ENCODE measurements at regions not wholly inside any gene's neighbourhood (a gene's known extent, or its start where the extent isn't known, plus 50 kb on each side); places are given as distances from the start of the nearest gene placed in this dataset.

GRCh38 chr1:235025422-235025984 lies 103.1 kb downstream of the TOMM20 start:
- peak; percentile 35 for DNase-seq

GRCh38 chr1:235024711-235025421 lies 103.8 kb downstream of the TOMM20 start:
- DNase-seq = peak; percentile 22

GRCh38 chr1:235023711-235024439 lies 104.8 kb downstream of the TOMM20 start:
- no peak for DNase-seq

GRCh38 chr1:235022981-235023710 lies 105.5 kb downstream of the TOMM20 start:
- peak; percentile 21 for DNase-seq

GRCh38 chr1:235022341-235022980 lies 106.2 kb downstream of the TOMM20 start:
- peak; percentile 13 for DNase-seq

- peak; percentile 17 for DNase-seq
Measured at GRCh38 chr1:235021815-235022214, 106.8 kb downstream of the TOMM20 start.

GRCh38 chr1:235021321-235021720 lies 107.3 kb downstream of the TOMM20 start:
- no peak for DNase-seq

- peak; percentile 20 for DNase-seq
Measured at GRCh38 chr1:235019961-235020360, 108.7 kb downstream of the TOMM20 start.

GRCh38 chr1:235019471-235019870 lies 109.2 kb downstream of the TOMM20 start:
- peak; percentile 21 for DNase-seq

- DNase-seq = peak; percentile 76
Measured at GRCh38 chr1:235018720-235019444, 109.8 kb downstream of the TOMM20 start.

GRCh38 chr1:235018161-235018560 lies 110.5 kb downstream of the TOMM20 start:
- DNase-seq = no peak

GRCh38 chr1:235017719-235018118 lies 110.9 kb downstream of the TOMM20 start:
- no peak for DNase-seq

- DNase-seq = no peak
Measured at GRCh38 chr1:235017191-235017590, 111.4 kb downstream of the TOMM20 start.

GRCh38 chr1:235015291-235015985 lies 113.2 kb downstream of the TOMM20 start:
- peak; percentile 67 for DNase-seq

GRCh38 chr1:235014756-235015155 lies 113.9 kb downstream of the TOMM20 start:
- DNase-seq = no peak

GRCh38 chr1:235013512-235013911 lies 115.1 kb downstream of the TOMM20 start:
- peak; percentile 27 for DNase-seq

GRCh38 chr1:235012436-235013210 lies 116.0 kb downstream of the TOMM20 start:
- no peak for DNase-seq

GRCh38 chr1:235011599-235012435 lies 116.8 kb downstream of the TOMM20 start:
- DNase-seq = peak; percentile 95

- peak; percentile 83 for DNase-seq
Measured at GRCh38 chr1:235011064-235011598, 117.5 kb downstream of the TOMM20 start.

All from stimulated activated CD8-positive, alpha-beta memory T cell treated with anti-CD3 and anti-CD28 coated beads, Interleukin-4, amount 100 ng/mL, for 48 hours (primary cell).